ENCODE measurements at regions not wholly inside any gene's neighbourhood (a gene's known extent, or its start where the extent isn't known, plus 50 kb on each side); places are given as distances from the start of the nearest gene placed in this dataset.

GRCh38 chr11:23644443-23644842 lies 784.2 kb upstream of the CCDC179 start:
- TF ChIP-seq CTCF (IDR thresholded peaks at IDR 0.05) (no peak), POLR2A (IDR thresholded peaks at IDR 0.05) (no peak)
